AG09319 (cell line): ENCODE measurements at regions not wholly inside any gene's neighbourhood (a gene's known extent, or its start where the extent isn't known, plus 50 kb on each side); places are given as distances from the start of the nearest gene placed in this dataset.

Experiments
- DNase-seq: peaks from one replicate; pipeline ENCODE4 v3.0.0-alpha.2; 2010; ENCODE audit warnings: low read depth; ENCODE audit errors: extremely low read depth
- TF ChIP-seq, protein P1 (sequence below): IDR thresholded peaks from 2 replicates; pipeline ENCODE4 v1.5.1; 2011; ENCODE audit warnings: low read depth, mild to moderate bottlenecking, inconsistent platforms, low read length, moderate library complexity

DNA sequence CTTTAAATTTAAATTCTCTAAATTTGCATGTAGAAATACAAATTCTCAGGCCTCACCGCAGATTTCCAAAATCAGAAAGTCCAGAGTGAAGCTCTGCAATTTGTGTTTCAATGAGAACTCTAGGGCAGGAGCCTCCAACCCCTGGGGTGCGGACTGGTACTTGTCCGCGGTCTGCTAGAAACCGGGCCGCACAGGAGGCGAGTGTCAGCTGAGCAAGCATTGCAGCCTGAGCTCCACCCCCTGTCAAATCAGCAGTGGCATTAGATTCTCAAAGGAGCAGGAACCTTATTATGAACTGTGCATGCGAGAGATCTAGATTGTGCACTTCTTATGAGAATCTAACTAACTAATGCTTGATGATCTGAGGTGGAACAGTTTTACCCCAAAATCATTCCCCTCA is 203.0 kb upstream of the PCSK2 start:
- TF ChIP-seq, protein P1, sequence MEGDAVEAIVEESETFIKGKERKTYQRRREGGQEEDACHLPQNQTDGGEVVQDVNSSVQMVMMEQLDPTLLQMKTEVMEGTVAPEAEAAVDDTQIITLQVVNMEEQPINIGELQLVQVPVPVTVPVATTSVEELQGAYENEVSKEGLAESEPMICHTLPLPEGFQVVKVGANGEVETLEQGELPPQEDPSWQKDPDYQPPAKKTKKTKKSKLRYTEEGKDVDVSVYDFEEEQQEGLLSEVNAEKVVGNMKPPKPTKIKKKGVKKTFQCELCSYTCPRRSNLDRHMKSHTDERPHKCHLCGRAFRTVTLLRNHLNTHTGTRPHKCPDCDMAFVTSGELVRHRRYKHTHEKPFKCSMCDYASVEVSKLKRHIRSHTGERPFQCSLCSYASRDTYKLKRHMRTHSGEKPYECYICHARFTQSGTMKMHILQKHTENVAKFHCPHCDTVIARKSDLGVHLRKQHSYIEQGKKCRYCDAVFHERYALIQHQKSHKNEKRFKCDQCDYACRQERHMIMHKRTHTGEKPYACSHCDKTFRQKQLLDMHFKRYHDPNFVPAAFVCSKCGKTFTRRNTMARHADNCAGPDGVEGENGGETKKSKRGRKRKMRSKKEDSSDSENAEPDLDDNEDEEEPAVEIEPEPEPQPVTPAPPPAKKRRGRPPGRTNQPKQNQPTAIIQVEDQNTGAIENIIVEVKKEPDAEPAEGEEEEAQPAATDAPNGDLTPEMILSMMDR, result no peak
- no peak for DNase-seq

DNA sequence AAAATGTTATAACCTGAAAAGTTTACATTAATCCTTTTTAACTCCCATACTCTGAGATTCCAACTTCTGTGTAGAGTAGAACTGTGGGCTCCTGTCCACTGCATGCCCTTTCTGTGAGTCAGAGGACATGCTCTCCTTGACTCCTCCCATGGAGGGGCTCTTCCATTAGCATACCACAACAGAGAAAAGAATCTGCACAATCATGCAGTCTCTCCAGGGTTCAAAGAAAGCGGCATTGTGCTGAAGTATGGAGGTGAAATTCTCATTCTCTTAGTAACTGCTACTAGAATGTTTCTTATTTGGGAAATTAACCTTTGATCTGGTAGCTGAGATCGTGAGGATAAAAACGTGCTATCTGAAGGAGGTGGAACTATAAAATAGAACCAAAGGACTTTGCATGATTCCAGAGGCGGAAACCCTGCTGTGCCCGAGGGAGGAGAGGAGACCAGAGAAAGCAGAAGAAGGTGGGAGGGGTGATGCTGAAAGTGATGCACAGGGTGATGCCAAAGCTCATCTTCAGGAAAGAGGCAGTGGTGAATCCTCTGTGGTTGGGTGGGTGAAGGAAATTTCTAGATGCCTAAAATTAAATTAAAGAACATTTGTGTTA is 202.2 kb upstream of the PCSK2 start:
- TF ChIP-seq, protein P1, result no peak
- no peak for DNase-seq

DNA sequence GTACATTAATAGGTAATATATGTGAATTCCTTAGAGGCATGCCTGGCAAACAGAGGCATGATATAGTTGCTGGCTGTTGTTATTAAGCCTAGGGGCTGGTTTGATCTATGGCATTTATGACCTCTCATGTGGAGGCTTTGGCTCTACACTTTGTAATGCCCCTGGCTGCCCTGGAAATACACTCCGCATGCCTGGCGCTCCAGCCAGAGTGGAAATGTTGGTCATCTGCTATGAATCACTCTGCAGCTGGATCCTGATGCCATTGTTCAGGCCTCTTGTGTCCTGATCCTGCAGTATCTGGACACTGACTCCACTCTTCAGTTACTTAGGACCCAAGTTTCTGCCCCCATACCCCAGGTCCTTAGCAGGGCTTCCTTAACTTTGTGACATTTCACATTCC is 200.5 kb upstream of the PCSK2 start:
- no peak for DNase-seq
- TF ChIP-seq, protein P1, result no peak

DNA sequence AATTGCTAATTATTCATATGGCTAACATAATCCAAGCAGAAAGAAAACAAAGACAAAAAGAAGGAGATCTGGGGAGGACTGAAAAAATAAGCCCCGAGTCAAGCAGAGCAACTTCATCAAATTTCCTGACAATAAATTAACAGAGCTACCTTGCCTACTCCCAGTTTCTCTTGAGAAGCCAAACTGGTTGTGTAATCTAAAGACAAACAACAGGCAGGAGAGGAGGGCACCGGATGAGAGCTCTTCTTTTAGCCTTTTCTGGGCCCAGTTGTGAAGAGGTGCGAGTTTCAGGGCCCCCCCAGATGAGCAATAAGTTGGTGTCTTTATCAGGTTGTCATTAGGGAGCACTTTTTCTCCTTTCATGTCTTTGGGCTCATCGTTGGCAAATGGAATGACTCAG is 197.1 kb upstream of the PCSK2 start:
- TF ChIP-seq, protein P1, result no peak
- no peak for DNase-seq

DNA sequence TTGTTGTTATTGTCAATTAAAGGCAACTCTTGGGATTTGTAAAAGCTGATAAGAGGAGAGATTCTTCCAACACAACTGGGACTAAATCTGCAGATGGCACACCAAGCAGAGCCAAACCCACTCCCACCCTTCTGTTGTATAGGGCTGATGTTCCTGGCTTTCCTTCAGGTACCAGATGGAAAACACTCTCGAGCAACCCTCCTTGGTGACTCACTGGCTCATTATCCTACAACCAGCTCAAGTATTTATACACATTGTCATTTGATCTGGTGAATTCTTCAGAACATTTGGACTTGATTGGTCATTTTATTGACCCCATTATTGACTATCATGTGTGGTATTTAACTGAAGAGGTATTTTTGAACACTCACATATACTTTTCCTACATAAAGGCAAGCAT is 190.3 kb upstream of the PCSK2 start:
- TF ChIP-seq, protein P1, result no peak

DNA sequence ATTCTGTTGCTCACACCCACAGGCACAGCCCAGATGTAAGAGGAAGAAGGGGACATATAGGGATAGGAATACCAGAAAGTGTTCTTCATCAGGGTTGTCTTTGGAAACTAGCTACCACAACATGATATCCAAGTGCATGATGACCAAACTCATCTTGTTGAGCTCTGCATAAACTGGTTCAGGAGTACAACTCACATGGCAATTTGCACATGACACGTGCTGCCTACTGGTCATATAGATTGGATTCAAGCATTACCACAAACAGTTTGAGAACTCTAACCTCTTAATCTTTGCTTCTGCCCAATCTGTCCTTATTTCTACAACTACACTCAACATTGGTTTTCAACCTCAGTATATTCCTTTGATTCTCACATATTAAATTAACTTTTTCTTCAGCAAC is 184.7 kb upstream of the PCSK2 start:
- no peak for DNase-seq
- TF ChIP-seq, protein P1, result no peak

More for the DNA sequence above, 190.3 kb upstream of the PCSK2 start:
- DNase-seq, result no peak

DNA sequence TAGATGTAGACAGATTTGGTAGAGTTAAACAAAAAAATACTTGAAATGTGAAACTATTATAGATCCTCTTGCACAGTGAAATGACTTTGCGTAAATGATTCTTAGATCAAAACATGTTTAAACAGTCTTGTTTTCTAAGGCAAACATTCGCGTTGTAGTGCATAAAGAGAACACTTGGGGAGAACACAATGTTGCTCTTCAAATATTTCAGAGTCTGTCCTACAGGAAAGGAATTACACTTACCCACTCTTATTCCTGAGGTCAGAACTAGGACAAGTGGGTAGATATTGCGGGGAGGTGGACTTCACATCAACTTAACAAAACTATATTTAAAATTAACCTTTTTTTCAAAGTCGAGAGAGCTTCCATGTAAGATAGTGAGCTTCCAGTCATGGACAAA is 183.5 kb upstream of the PCSK2 start:
- TF ChIP-seq, protein P1, result no peak
- DNase-seq, result no peak
